Panc1 (cell line): ENCODE measurements at regions not wholly inside any gene's neighbourhood (a gene's known extent, or its start where the extent isn't known, plus 50 kb on each side); places are given as distances from the start of the nearest gene placed in this dataset.

Experiments used
- ATAC-seq: fragments of 200-7000 bp; cut with Tn5 transposase; 2 replicates; pipeline ENCODE4 v1.9.1; 2020; ENCODE audit warnings: mild to moderate bottlenecking, moderate library complexity
- BruUV-seq: library from RNA; stranded (reverse); fragments of 400-500 nt; replicated peaks from 2 replicates; lab custom pipeline; 2021; lab: Mats Ljungman, UMichigan
- CTCF ChIA-PET: fragments of 300-600 bp; sonication (Branson Sonifier 250); formaldehyde crosslinking; loops from one replicate; lab custom pipeline; 2022; ENCODE audit warnings: antibody characterized with exemption; lab: Charles Lee
- POLR2A ChIA-PET: fragments of 300-600 bp; sonication (Branson Sonifier 250); formaldehyde crosslinking; loops from one replicate; lab custom pipeline; 2022; ENCODE audit warnings: antibody characterized with exemption; lab: Charles Lee
- DNase-seq: peaks from one replicate; pipeline ENCODE4 v3.0.0-alpha.2; 2010; ENCODE audit warnings: low read depth, low spot score
- H3K27ac ChIP-seq: 2 replicates; pipeline ENCODE4 v1.5.1; 2011; ENCODE audit warnings: mild to moderate bottlenecking, low read length, inconsistent platforms
- H3K27me3 ChIP-seq: fragments of 200-500 bp; sonication (Bioruptor generic); 2 replicates; pipeline ENCODE4 v1.6.0; 2014; ENCODE audit warnings: low read length, inconsistent platforms; ENCODE audit not compliant: control insufficient read depth, insufficient read depth
- H3K36me3 ChIP-seq: fragments of 200-500 bp; sonication (Bioruptor generic); 2 replicates; pipeline ENCODE4 v1.5.1; 2014; ENCODE audit warnings: inconsistent platforms, mild to moderate bottlenecking, low read length, moderate library complexity; ENCODE audit not compliant: control insufficient read depth, insufficient read depth
- H3K4me1 ChIP-seq: 2 replicates; pipeline ENCODE4 v1.5.1; 2011; ENCODE audit warnings: inconsistent platforms, mild to moderate bottlenecking, low read length, moderate library complexity; ENCODE audit not compliant: control insufficient read depth, insufficient read depth
- H3K4me3 ChIP-seq, 2 experiments: 2 replicates each; pipeline ENCODE4 v1.5.1; 2011 to 2012; ENCODE audit warnings: low read depth in 2 of 2, low read length in 2 of 2, mild to moderate bottlenecking in 2 of 2, inconsistent platforms in 1 of 2, moderate library complexity in 1 of 2
- H3K9me3 ChIP-seq: fragments of 200-500 bp; sonication (Bioruptor generic); 2 replicates; pipeline ENCODE4 v1.5.1; 2014; ENCODE audit warnings: low read depth, mild to moderate bottlenecking, inconsistent platforms, low read length, moderate library complexity; ENCODE audit not compliant: control insufficient read depth, insufficient read depth
- CTCF ChIP-seq: fragments of 450-650 bp; IDR thresholded peaks from 2 replicates; pipeline ENCODE4 v1.5.1; 2017; ENCODE audit warnings: mild to moderate bottlenecking
- POLR2AphosphoS5 ChIP-seq: IDR thresholded peaks from 2 replicates; pipeline ENCODE4 v1.6.1; 2012; ENCODE audit warnings: mild to moderate bottlenecking, low read depth, low read length, moderate library complexity
- REST ChIP-seq, 2 experiments: IDR thresholded peaks; 2 replicates each; pipeline ENCODE4 v1.6.1; 2011 to 2012; ENCODE audit warnings: low read depth in 2 of 2, control low read depth in 1 of 2, low read length in 1 of 2, mild to moderate bottlenecking in 1 of 2, moderate library complexity in 1 of 2; ENCODE audit not compliant: insufficient read depth in 1 of 2
- SIN3A ChIP-seq: IDR thresholded peaks from 2 replicates; pipeline ENCODE4 v1.6.1; 2012; ENCODE audit warnings: low read depth, mild to moderate bottlenecking, low read length, moderate library complexity, borderline replicate concordance; ENCODE audit not compliant: insufficient read depth
- TCF7L2 ChIP-seq: IDR thresholded peaks from 2 replicates; pipeline ENCODE4 v1.6.1; 2011; ENCODE audit warnings: mild to moderate bottlenecking, low read depth, low read length, inconsistent platforms
- in situ Hi-C: cut with HindIII; loops from 2 replicates; pipeline ENCODE4 v1.10.0; 2016; ENCODE audit warnings: low sequenced_read_pairs, low pct_unique_long_range_greater_than_20kb
- intact Hi-C: fragments of 100-400 bp; cut with micrococcal nuclease; formaldehyde crosslinking; loops from one replicate; pipeline ENCODE4 v1.10.0; 2022; ENCODE audit not compliant: unreplicated experiment

- in situ Hi-C loops (no loop called here), intact Hi-C loops (no loop called here)
- Histone ChIP-seq H3K4me1 (no peaks in the 10 kb centered on the region), H3K4me3 (no peak overlapping the region), H3K27me3 (no peaks in the 10 kb centered on the region), H3K36me3 (no peaks in the 10 kb centered on the region), H3K27ac (no peak overlapping the region), H3K9me3 (no peaks in the 10 kb centered on the region)
- no peak for TF ChIP-seq POLR2AphosphoS5
- no TSS peak for BruUV-seq
- CTCF ChIA-PET = no interaction called here
- DNase-seq = no peak
- ATAC-seq = no peak
- POLR2A ChIA-PET = no interaction called here
These were observed 178.6 kb upstream of the MAP3K7 start for GRCh38 chr6:90765491-90765890.

GRCh38 chr6:90764001-90764400 lies 177.1 kb upstream of the MAP3K7 start:
- TF ChIP-seq CTCF = no peak
- no peak for TF ChIP-seq SIN3A
- TF ChIP-seq REST (IDR thresholded peaks at IDR 0.05; ENCODE audit: insufficient read depth in 1 of 2, low read depth in 2 of 2, low read length in 1 of 2) = no peak
- TF ChIP-seq TCF7L2 = no peak
- TF ChIP-seq POLR2AphosphoS5 = no peak
- BruUV-seq = no TSS peak
- intact Hi-C loops = no loop called here
- Histone ChIP-seq H3K4me3 (no peak overlapping the region), H3K27me3 (no peaks in the 10 kb centered on the region), H3K9me3 (no peaks in the 10 kb centered on the region), H3K36me3 (no peaks in the 10 kb centered on the region), H3K4me1 (no peaks in the 10 kb centered on the region), H3K27ac (no peak overlapping the region)
- ATAC-seq (no peak), DNase-seq (no peak)
- CTCF ChIA-PET = no interaction called here
- in situ Hi-C loops = no loop called here
- POLR2A ChIA-PET = no interaction called here

- CTCF ChIA-PET = no interaction called here
- no TSS peak for BruUV-seq
- intact Hi-C loops = no loop called here
These were observed 172.8 kb upstream of the MAP3K7 start for GRCh38 chr6:90759664-90760063.

More at GRCh38 chr6:90759664-90760063, 172.8 kb upstream of the MAP3K7 start:
- no peak for TF ChIP-seq POLR2AphosphoS5
- TF ChIP-seq CTCF = no peak
- Histone ChIP-seq H3K27ac (no peak overlapping the region), H3K4me1 (no peaks in the 10 kb centered on the region), H3K36me3 (no peaks in the 10 kb centered on the region), H3K27me3 (no peaks in the 10 kb centered on the region), H3K4me3 (no peak overlapping the region), H3K9me3 (no peaks in the 10 kb centered on the region)
- in situ Hi-C loops = no loop called here
- DNase-seq (no peak), ATAC-seq (no peak)
- POLR2A ChIA-PET = no interaction called here
